HepG2 (cell line): ENCODE measurements at regions not wholly inside any gene's neighbourhood (a gene's known extent, or its start where the extent isn't known, plus 50 kb on each side); places are given as distances from the start of the nearest gene placed in this dataset.

Experiments
- ATAC-seq: fragments of 200-7000 bp; cut with Tn5 transposase; 3 replicates; pipeline ENCODE4 v1.9.1; 2020; ENCODE audit warnings: mild to moderate bottlenecking, moderate library complexity
- BruUV-seq: library from RNA; stranded (reverse); fragments of 400-500 nt; replicated peaks from 2 replicates; lab custom pipeline; 2021; lab: Mats Ljungman, UMichigan
- CTCF ChIA-PET: fragments of 300-600 bp; formaldehyde crosslinking; extraction: SDS; loops from one replicate; lab custom pipeline; 2021; ENCODE audit warnings: low total read pairs, inconsistent platforms, low intra/inter-chr PET ratio; lab: Yijun Ruan, JAX
- POLR2A ChIA-PET: fragments of 350-600 bp; sonication (Branson Sonifier 250); formaldehyde crosslinking; loops from one replicate; lab custom pipeline; 2020; ENCODE audit warnings: antibody characterized with exemption, inconsistent platforms; lab: Yijun Ruan, JAX
- DNase-seq: peaks from one replicate; pipeline ENCODE4 v3.0.0-alpha.2; 2015; ENCODE audit warnings: low spot score
- FAIRE-seq: peaks from 3 replicates; lab custom pipeline; 2011; peaks lifted over from hg19 to GRCh38; lab: Jason Lieb, UNC
- H2AFZ ChIP-seq: one replicate; pipeline ENCODE4 v1.6.1; 2011; ENCODE audit warnings: low read length, inconsistent platforms
- H3K27ac ChIP-seq: fragments of 300-600 bp; 3 replicates; pipeline ENCODE4 v1.8.0; 2011; ENCODE audit warnings: mixed run types, mild to moderate bottlenecking, mixed read lengths, low read length, inconsistent platforms; ENCODE audit not compliant: insufficient read depth; ENCODE audit errors: extremely low read length
- H3K27me3 ChIP-seq, 2 experiments: fragments of 200-600 bp in 1 of 2; 2 replicates in 1 of 2; 3 replicates in 1 of 2; pipeline versions ENCODE4 v1.6.0 to v1.8.0; 2011; ENCODE audit warnings: low read length in 2 of 2, mild to moderate bottlenecking in 2 of 2, moderate library complexity in 2 of 2, inconsistent platforms in 1 of 2; ENCODE audit not compliant: insufficient read depth in 2 of 2, control insufficient read depth in 1 of 2
- H3K36me3 ChIP-seq, 2 experiments: fragments of 200-600 bp in 1 of 2; replicated peaks in 1 of 2; 2 replicates in 1 of 2; 3 replicates in 1 of 2; pipeline versions ENCODE4 v1.5.1 to v1.8.0; 2011; ENCODE audit warnings: low read length in 2 of 2, inconsistent platforms in 1 of 2; ENCODE audit not compliant: insufficient read depth in 2 of 2, control insufficient read depth in 1 of 2
- H3K4me1 ChIP-seq: 2 replicates; pipeline ENCODE4 v1.5.1; 2012; ENCODE audit warnings: low read length, inconsistent platforms; ENCODE audit not compliant: insufficient read depth
- H3K4me2 ChIP-seq: 2 replicates; pipeline ENCODE4 v1.6.0; 2011; ENCODE audit warnings: low read depth, low read length, inconsistent platforms
- H3K4me3 ChIP-seq, 3 experiments: fragments of 200-600 bp in 1 of 3; sonication (generic), shearing (Covaris generic) in 1 of 3; replicated peaks in 1 of 3; 2 replicates each; pipeline ENCODE4 v1.5.1; 2011 to 2016; ENCODE audit warnings: low read length in 3 of 3, inconsistent platforms in 2 of 3, low read depth in 2 of 3, mild to moderate bottlenecking in 2 of 3, control low read depth in 1 of 3, mixed read lengths in 1 of 3; ENCODE audit not compliant: insufficient read depth in 1 of 3
- H3K79me2 ChIP-seq: one replicate; pipeline ENCODE4 v1.6.1; 2011; ENCODE audit warnings: low read length, inconsistent platforms; ENCODE audit not compliant: insufficient read depth
- H3K9ac ChIP-seq: 2 replicates; pipeline ENCODE4 v1.6.0; 2011; ENCODE audit warnings: mild to moderate bottlenecking, low read depth, low read length, inconsistent platforms; ENCODE audit not compliant: insufficient read depth
- H3K9me3 ChIP-seq: 2 replicates; pipeline ENCODE4 v1.5.1; 2012; ENCODE audit warnings: mild to moderate bottlenecking, low read length
- H4K20me1 ChIP-seq: 2 replicates; pipeline ENCODE4 v1.6.0; 2011; ENCODE audit warnings: inconsistent platforms, mild to moderate bottlenecking, low read length, moderate library complexity; ENCODE audit not compliant: insufficient read depth
- MEF2D ChIP-seq: sonication (generic); formaldehyde crosslinking; IDR thresholded peaks from 2 replicates; pipeline ENCODE4 v1.5.1; 2020; ENCODE audit warnings: mild to moderate bottlenecking, missing genetic modification reagents
- RBM22 ChIP-seq: fragments of 200-400 bp; formaldehyde crosslinking; optimal IDR thresholded peaks from 2 replicates; pipeline ENCODE3; 2017; ENCODE audit warnings: mild to moderate bottlenecking, low read length, moderate library complexity
- RFXAP ChIP-seq: sonication (generic); formaldehyde crosslinking; IDR thresholded peaks from 2 replicates; pipeline ENCODE4 v1.4.0; 2020; ENCODE audit warnings: missing genetic modification reagents, borderline replicate concordance
- RNF219 ChIP-seq: sonication (generic); formaldehyde crosslinking; IDR thresholded peaks from 2 replicates; pipeline ENCODE4 v1.5.0; 2020; ENCODE audit warnings: mild to moderate bottlenecking, missing genetic modification reagents
- RXRA ChIP-seq: sonication (generic); formaldehyde crosslinking; IDR thresholded peaks from 2 replicates; pipeline ENCODE4 v1.5.1; 2020; ENCODE audit warnings: missing genetic modification reagents
- ZFP90 ChIP-seq: sonication (generic); formaldehyde crosslinking; IDR thresholded peaks from 2 replicates; pipeline ENCODE4 v1.8.0; 2022; ENCODE audit warnings: missing genetic modification reagents, mild to moderate bottlenecking, inconsistent platforms, borderline replicate concordance
- ZFYVE20 ChIP-seq: sonication (generic); formaldehyde crosslinking; IDR thresholded peaks from 2 replicates; pipeline ENCODE4 v1.8.0; 2023; ENCODE audit warnings: low read depth, mild to moderate bottlenecking, moderate library complexity, missing genetic modification reagents, borderline replicate concordance
- ZNF7 ChIP-seq: IDR thresholded peaks from 2 replicates; pipeline ENCODE4 v1.6.1; 2016; ENCODE audit warnings: missing biosample characterization, missing genetic modification reagents
- ZNF816 ChIP-seq: sonication (generic); formaldehyde crosslinking; IDR thresholded peaks from 2 replicates; pipeline ENCODE4 v1.8.0; 2022; ENCODE audit warnings: missing genetic modification reagents, mild to moderate bottlenecking, borderline replicate concordance
- WGBS: methylation state at CpG from one replicate; pipeline ENCODE4 v1.1.6; 2017; ENCODE audit warnings: low lambda C conversion rate; 5-methylcytosine and 5-hydroxymethylcytosine counted together
- in situ Hi-C: cut with HindIII; loops from 2 replicates; pipeline ENCODE4 v1.10.0; 2017; ENCODE audit warnings: low pct_unique_long_range_greater_than_20kb; ENCODE audit not compliant: extremely low pct_ligation_motif_present
- intact Hi-C: fragments of 100-400 bp; cut with micrococcal nuclease; formaldehyde crosslinking; loops from one replicate; pipeline ENCODE4 v1.10.0; 2022; ENCODE audit not compliant: unreplicated experiment
- TF ChIP-seq, protein P1 (sequence below): sonication (generic); formaldehyde crosslinking; IDR thresholded peaks from 2 replicates; pipeline ENCODE4 v1.9.0; 2022; ENCODE audit warnings: low read depth, missing genetic modification reagents
- TF ChIP-seq, protein P2 (sequence below): sonication (generic); formaldehyde crosslinking; IDR thresholded peaks from 2 replicates; pipeline ENCODE4 v1.8.0; 2023; ENCODE audit warnings: mild to moderate bottlenecking, missing genetic modification reagents

GRCh38 chr7:138342990-138343389, 117.1 kb upstream of the TRIM24 start:
- BruUV-seq, result no TSS peak

GRCh38 chr7:138345567-138345966, 114.5 kb upstream of the TRIM24 start:
- H3K4me3 ChIP-seq, result no peak overlapping the region
- no TSS peak for BruUV-seq
- H2AFZ ChIP-seq, result no peak overlapping the region
- no peak overlapping the region for H3K9ac ChIP-seq
- H3K4me2 ChIP-seq, result no peak overlapping the region
- ChIA-PET CTCF (no interaction called here), POLR2A (no interaction called here)
- no peak for DNase-seq
- in situ Hi-C loops, result no loop called here
- H3K27ac ChIP-seq, result no peak overlapping the region
- peaks cover 21% of the 10 kb centered on the region for H3K9me3 ChIP-seq
- H3K27me3 ChIP-seq, result no peaks in the 10 kb centered on the region
- H3K4me1 ChIP-seq, result no peaks in the 10 kb centered on the region
- no peaks in the 10 kb centered on the region for H3K79me2 ChIP-seq
- intact Hi-C loops, result no loop called here
- no peaks in the 10 kb centered on the region for H4K20me1 ChIP-seq
- 63% methylated on average over 3 of the region's 3 CpGs for WGBS
- FAIRE-seq, result no peak
- H3K36me3 ChIP-seq, result no peaks in the 10 kb centered on the region
- ATAC-seq, result no peak
- TF ChIP-seq, protein P1, sequence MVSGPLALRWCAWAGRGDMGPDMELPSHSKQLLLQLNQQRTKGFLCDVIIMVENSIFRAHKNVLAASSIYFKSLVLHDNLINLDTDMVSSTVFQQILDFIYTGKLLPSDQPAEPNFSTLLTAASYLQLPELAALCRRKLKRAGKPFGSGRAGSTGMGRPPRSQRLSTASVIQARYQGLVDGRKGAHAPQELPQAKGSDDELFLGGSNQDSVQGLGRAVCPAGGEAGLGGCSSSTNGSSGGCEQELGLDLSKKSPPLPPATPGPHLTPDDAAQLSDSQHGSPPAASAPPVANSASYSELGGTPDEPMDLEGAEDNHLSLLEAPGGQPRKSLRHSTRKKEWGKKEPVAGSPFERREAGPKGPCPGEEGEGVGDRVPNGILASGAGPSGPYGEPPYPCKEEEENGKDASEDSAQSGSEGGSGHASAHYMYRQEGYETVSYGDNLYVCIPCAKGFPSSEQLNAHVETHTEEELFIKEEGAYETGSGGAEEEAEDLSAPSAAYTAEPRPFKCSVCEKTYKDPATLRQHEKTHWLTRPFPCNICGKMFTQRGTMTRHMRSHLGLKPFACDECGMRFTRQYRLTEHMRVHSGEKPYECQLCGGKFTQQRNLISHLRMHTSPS, result no peak
- TF ChIP-seq, protein P2, sequence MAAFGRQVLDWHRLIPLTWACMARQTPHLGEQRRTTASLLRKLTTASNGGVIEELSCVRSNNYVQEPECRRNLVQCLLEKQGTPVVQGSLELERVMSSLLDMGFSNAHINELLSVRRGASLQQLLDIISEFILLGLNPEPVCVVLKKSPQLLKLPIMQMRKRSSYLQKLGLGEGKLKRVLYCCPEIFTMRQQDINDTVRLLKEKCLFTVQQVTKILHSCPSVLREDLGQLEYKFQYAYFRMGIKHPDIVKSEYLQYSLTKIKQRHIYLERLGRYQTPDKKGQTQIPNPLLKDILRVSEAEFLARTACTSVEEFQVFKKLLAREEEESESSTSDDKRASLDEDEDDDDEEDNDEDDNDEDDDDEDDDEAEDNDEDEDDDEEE (CRISPR knock-in tag), result no peak
- TF ChIP-seq RBM22 (no peak), MEF2D (CRISPR knock-in tag) (no peak)

More at GRCh38 chr7:138342990-138343389, 117.1 kb upstream of the TRIM24 start:
- Histone ChIP-seq H3K4me2 (no peak overlapping the region), H3K4me1 (no peaks in the 10 kb centered on the region), H3K4me3 (no peak overlapping the region), H2AFZ (no peak overlapping the region), H3K9ac (no peak overlapping the region), H3K36me3 (no peaks in the 10 kb centered on the region), H4K20me1 (no peaks in the 10 kb centered on the region), H3K27ac (no peak overlapping the region), H3K79me2 (no peaks in the 10 kb centered on the region), H3K9me3 (peaks cover 16% of the 10 kb centered on the region), H3K27me3 (no peaks in the 10 kb centered on the region)
- ATAC-seq (no peak), FAIRE-seq (no peak), DNase-seq (no peak)
- ChIA-PET CTCF (no interaction called here), POLR2A (no interaction called here)
- intact Hi-C loops (no loop called here), in situ Hi-C loops (no loop called here)
- 96% methylated on average over 4 of the region's 4 CpGs for WGBS
- TF ChIP-seq RFXAP (CRISPR knock-in tag), result no peak
- TF ChIP-seq ZNF7 (CRISPR knock-in tag), result no peak
- TF ChIP-seq RNF219 (CRISPR knock-in tag), result no peak
- no peak for TF ChIP-seq ZFYVE20 (CRISPR knock-in tag)
- no peak for TF ChIP-seq ZFP90 (CRISPR knock-in tag)
- no peak for TF ChIP-seq ZNF816
- no peak for TF ChIP-seq RXRA (CRISPR knock-in tag)
